ENCODE measurements at regions not wholly inside any gene's neighbourhood (a gene's known extent, or its start where the extent isn't known, plus 50 kb on each side); places are given as distances from the start of the nearest gene placed in this dataset.

DNA sequence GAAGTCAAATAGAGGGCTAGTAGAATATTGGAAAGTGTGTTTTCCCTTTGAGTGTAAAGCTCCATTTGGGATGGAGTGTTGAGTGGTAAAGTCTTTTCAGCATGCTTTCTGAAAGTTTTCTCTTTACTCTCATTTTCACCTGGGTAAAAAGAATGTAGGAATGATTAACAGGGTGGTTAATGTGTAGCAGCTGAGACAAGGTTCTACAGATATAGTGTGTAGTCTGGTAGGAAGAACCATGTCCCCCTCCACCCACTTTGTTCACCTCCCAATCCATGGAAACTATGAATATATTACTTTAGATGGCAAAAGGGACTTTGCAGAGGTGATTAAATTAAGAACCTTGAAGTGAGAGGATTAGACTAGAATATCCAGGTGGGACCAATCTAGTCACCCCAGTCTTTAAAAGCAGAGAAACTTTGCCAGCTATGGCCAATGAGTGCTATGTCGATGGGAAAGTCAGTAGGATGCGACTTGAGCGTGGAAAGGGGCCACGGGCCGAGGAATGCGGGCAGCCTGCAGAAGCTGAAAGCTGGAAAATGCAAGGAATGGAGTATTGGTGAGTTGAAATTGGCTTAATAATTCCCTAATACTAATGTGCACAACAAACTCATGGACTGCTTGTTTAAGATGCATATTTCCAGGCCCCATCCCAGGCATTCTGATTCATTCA is 166.3 kb upstream of the AHR start:
- DNase-seq: no peak

DNA sequence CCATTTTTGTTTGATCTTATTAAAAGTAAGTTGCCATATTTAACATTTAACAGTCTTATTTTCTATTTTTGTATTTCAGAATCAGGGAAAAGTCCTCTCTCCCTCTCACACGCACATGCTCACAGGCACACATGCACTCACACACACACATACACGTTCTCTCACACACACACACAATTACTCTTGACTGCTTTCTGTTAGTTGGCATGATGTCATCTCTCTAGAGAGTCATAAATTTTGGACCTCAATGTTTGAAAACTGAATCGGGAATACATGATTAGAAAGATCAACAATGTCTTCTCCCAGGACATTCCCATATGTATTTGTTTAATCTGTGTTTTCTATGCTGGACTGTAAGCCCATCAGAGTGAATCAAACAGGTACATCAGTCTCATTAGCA is 165.7 kb upstream of the AHR start:
- DNase-seq: no peak

DNA sequence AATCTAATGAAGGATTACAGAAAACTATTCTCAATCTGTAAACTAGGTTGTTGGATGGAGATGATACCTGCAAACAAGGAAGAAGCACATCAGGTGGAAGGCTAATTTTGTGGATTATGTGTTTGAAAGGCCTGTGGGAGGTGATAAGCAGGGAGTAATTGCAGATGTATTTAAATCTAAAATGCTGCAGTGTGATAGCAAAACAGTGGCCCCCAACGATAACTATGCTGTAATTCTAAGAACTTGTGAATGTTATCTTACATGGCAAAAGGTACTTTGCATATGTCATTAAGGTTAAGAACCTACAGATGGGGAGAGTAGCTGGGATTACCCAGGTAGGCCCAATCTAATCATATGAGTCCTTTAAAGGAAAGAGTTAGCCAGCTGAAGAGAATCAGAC is 164.5 kb upstream of the AHR start:
- DNase-seq: no peak

DNA sequence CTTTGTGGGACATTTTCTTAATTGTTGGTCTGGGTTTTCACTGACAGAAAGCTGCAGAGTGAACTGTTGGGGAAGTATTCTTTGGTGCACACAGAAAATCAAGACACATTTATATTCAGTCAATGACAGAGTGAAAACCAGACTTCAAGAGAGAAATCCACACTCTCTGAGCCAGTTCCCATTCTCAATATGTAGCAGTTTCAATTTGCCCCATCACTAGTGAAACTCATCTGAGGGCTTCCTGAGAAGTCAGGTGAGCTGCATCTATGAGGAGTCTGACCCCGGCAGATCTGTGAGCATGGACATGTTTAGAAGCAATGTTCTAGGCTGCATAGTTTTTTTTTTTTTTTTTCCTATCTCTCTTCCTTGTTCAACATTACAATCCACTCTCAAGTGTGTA is 163.7 kb upstream of the AHR start:
- no peak for DNase-seq

DNA sequence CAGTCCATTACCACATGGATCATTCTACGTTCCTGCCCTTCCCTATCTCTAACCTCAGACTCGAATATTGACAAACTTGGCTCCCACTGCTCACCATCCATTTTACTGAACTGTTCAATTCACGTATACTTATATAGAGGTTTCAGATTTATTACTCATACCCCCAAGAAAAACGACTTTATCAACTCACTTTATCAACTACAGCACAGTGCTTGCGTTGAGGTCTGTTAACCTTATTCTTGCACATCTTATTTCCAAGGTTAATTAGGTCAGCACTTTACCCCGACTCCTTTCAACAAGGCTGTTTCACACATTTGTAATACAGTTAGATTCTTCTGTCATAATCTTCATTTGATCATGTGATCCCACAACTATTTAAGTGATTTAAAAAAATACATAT is 162.3 kb upstream of the AHR start:
- no peak for DNase-seq

DNA sequence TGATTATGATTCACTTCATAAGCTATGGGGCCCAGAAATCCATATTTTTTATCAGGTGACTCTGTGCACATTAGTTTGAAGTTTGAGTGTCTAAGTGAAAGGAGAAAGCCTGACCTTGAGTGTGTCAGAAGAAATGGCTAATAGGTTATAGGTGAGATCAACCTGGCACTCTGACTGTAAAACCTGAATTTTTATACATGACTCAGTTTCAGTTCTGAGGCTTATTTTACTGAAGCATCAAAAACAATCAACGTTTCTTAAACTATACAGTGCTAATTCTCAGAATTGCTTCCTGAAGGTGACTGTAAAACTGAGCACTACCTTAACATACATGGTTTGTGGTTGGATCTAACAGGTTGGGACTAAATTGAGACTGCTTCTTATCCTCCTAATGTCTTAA is 159.4 kb upstream of the AHR start:
- no peak for DNase-seq

DNA sequence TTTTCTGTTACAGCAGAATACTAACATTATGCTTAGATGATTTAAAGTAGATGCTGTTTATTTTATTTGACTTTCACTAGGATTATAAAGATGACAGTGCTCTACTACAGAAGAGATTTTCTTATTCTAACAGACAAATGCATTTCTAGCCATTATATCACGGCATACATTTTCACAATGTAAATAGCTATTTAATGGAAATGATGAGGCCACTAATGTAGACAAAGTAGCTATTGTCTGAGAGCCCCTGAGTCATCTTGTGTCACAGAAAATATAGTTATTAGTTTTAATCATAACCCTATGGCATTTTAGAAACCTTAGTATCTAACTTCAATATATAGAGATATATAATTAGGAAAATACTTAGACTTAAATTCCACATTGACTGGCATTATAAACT is 158.0 kb upstream of the AHR start:
- DNase-seq: no peak

DNA sequence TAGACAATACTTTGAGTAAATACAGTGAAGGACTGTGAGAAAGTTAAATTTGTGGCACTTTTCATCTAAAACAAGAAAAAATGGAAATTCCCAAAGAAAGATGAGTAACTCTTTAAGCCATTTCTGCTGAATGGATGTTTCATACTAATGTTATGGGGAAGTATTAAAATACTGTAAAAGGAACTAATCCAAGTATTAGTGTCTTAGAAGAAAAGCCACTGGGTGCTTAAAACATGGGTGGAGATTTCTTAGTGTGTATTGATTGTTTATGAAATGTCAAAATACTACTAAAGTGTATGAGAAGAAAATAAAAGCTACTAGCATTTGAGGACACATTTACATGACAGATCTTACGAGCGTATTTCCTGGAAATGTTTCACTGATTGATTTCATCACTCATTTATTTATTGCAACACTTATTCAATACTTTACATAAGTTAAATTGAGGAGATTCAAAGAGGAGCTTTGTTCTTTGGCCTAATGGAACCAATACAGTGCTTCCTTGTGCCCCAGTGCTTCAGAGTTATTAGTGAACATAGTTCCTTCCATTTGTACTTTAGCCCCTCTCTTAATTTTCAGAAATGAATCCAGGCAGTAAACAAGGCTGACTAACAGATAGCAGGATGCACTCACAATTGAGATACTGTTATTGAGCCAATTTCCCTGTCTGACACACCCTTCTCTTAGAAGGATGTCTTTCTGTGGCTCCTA is 155.5 kb upstream of the AHR start:
- DNase-seq: no peak

DNA sequence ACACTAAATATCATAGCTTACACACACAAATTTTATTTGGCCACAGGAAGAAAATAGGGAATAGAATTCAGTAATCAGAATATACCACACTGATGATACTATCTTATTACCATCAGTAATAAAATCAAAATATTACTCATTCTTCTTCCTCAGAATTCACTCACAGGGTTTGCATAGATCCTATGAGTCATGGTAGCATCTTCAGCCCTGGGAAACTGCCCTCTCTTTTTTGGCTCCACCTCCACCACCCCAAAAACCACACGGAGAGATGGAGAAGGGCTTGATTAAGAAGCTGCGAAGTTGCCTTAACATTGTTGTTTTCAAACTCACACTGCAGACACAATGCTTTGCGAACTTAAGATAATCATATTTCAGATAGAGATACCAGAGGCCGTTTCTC is 154.1 kb upstream of the AHR start:
- DNase-seq: peak; percentile 74

DNA sequence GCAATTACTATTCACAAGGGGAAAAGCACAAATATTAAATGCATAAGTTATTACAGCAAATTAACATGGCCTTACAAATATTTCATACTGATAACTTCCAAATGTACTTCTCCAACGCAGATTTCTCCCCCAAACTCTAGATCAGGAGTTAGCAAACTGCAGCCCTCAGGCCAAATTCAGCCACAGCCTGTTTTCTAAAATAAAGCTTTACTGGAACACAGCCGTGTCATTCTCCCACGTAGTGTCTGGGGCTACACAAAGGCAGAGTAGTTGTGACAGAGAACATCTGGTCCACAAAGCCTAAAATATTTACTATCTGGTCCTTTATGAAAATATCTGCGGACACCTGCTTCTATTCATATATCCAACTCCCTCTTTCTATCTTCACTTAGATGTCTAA is 151.8 kb upstream of the AHR start:
- no peak for DNase-seq

DNA sequence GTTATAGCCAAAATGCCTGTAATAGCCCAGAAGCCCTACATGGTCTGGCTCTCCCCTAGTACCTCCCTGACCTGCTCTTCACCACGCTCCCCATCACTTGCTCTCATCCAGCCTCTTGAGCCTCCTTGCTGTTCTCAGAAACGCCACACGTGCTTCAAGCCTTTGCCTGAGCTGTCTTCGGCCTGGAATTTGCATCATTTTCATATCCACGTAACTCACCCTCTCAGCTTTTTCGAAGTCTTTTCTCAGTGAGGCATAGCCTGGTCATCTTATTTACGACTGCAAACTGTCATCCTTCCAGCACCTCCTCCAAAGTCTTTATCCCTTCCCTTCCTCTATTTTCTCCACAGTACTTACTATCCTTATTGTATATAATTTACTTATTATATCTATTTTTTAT is 151.0 kb upstream of the AHR start:
- no peak for DNase-seq

DNA sequence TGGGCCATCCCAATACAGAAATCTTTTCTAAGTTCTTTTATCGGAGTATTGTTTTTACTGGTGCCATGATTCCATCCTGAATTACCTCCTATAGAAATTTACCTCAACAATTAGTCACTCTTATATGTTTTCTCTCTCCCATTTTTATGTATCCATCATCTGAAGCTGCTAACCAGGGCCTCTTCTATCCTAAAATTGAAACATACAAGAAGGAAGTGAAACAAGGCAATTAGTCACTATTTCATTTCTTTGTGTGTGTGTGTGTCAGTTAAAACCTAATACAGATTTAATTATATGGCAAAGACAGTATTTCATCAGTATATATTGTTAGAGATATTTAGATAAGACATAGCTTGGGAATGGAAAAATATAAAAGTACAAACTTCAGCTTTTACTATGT is 148.4 kb upstream of the AHR start:
- no peak for DNase-seq

DNA sequence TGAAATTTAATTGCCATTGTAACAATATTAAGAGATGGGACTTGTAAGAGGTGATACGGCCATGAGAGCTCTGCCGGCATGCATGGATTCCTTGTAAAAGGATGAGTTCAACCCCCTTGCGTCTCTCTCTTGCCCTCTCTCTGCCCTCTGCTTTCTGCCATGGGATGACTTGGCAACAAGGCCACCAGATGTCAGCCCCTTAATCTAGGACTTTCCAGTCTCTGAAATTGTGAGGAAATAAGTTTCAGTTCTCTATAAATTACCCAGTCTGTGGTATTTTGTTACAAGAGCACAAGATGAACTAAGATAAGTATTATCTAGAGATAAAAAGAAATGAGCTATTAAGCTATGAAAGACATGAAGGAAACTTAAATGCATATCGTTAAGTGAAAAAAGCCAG is 145.7 kb upstream of the AHR start:
- no peak for DNase-seq

DNA sequence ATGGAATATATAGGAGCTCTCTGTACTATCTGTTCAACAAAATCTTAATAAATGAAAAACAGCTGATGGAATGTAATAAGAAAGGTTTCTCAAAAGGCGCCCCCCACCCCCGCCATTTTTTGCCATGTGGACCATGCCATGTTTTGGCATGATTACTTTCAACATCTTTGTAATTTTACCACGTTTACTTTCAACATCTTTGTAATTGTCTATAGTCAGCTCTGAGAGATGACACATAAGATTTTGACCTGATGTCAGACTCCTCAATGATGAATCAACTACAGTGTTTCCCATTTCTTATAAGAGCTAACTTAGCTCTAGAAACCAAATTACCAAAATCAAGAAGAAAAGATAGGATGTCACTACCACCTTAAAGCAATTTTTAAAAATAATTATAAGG is 144.9 kb upstream of the AHR start:
- no peak for DNase-seq

DNA sequence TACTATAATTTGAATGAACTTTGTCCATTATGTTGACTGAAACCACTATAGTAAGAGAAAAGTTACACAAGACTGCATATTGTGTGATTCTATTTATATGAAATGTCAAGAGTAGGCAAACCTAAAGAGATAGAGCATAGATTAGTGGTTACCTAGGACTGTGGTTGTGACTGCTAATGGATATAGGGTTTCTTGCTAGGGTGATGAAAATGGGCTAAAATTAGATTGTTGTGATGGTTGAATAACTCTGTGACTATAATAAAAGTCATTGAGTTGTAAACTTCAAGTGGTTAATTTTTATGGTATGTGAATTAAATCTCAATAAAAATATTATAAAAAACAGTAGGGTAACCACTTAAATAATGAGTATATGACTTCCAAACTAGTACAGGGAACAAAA is 142.9 kb upstream of the AHR start:
- DNase-seq: no peak

DNA sequence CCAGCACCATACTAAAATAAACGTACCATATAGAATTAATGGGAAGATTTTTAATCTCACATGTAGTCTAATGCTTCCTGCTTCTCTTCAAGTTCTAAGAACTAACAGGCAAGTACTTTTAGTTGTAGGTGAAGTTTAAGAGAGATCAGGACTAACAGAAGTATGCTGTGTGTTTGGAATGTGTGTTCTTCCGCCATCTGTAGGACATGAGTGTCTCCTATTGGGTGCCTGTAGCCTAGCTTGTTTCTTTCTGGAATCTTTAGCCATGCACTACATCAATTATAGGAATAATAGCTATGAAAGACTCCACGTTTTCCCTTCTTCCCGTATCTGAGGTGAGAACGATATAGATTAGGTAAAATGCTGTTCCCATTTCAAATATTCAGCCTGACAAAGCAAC is 140.2 kb upstream of the AHR start:
- no peak for DNase-seq

DNA sequence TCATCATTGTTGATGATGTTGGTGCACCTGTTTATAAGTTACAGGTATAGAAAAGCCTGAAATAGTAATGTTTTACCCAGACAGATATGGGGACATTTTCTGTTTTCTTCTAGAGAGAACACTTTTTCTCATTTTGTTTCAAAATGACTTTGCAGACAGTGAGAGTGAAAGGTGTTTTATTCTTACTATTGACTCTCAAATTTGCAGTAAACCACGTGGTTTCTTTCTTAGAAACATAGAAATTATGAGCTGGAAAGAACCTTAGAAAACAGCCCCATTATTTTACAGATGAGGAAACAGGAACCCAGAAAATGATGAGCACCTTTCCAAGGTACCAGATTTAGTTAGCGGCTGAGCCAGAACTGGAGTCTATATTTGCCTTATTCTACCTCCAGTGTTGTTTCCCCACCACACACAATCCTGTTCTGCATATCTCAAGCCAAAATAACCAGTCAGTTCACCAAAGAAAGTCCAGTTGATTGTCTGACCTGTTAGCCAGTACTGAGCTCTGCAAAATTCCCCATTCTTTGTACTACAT is 138.9 kb upstream of the AHR start:
- DNase-seq: no peak

DNA sequence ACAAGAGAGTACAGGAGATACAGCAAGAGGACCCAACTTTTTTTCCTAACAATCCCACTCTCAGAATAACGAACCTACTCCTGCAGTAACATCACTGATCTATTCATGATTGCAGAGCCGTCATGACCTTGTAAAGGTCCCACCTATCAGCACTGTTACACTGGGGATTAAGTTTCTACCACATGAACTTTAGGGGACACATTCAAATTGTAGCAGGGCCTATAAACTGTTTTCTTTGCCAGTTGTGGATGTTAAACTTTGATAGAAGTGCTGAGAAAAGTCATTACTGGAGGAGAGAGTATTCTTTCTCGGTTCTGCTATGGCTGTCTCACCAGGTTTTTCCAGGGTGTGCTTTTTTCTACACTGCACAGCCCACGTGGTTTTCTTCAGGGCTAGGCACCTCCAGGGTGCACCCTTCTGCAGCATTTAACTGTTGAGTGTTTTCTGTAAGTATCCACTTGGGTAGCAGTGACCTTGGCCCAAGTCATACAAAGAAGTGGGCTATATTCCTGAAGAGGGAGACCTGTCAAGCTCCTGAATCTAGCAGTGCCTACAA is 131.6 kb upstream of the AHR start:
- DNase-seq: no peak

DNA sequence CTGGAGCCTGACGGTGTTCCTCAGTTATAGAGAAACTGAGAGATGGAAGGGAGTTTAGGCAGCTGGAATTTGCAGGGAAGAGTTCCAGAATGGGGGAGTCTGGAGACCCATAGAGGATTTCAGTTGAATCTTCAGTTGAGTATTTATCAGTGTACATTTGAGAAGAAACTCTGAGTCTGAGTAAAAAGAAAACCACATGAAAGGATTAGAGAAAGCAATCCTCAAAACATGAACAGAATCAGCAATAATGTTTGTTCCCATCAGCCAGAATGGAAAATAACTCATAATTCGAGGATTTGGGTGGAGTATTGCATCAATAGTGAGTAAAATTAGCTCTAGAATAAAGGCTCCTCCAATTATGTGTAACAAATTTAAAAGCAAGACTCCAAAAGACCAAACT is 130.0 kb upstream of the AHR start:
- no peak for DNase-seq

DNA sequence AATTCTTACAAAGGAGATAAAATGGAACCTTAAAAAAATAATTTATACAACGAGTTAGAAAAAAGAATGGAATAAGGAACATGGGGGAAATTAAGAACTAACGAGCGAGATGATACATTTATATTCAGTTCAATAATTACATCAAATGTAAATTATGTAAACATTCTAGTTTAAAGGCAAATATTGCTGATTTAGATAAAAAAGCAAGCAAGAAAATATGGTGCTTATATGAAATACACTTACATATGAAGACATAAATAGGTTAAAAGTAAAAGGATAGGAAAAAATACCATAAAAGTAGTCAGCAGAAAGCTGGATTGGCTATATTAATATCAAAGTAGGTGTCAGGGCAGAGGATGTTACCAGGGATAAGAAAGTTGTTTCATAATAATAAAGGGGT is 127.0 kb upstream of the AHR start:
- no peak for DNase-seq

DNA sequence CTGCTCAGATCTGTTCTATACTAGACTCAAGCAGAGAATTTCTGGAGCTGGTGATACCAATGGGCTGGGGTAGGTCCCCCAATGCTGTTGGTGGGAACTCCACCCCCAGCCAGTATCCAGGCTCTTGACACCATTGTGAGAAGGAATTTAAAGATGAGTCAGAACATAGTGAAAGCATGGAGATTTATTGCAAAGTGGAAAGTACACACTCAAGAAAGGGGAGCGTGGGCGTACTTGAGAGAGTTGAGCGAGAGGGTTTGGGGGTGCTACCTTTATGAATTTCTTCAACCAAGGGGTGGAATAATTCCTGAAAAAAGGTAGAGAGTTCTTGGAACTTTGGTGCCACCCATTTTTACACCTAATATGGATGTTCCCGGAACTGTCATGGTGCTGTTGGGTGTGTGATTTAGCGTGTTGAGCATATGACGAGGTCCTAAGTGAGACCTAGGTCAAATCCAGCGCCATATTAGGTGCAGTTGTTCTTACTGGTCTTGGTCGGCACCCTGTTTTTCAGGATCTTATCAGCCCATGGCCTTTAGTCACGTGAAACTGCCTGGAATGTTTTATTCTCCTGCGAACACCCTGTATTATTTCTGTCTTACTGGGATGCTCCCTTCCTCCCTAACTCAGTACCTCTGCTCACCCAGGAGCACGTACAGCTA is 122.0 kb upstream of the AHR start:
- no peak for DNase-seq

DNA sequence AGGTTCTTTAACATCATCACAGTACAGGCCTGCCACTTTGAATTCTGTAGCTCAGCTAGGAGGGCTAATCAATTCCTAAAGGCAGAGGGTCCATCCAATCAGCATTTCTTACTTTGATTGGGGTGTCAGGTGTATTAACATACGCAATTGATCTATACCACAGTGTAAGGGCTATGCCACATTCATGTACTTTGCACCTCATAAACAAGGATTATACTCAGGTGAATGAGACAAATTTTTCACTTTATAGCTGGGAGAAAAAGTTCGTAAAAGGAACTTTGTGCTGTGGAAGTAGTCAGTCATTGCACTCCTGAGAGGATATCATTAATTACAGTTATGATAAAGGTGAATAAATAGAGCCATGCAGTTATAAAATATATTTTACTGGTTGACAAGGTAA is 119.9 kb upstream of the AHR start:
- DNase-seq: no peak

DNA sequence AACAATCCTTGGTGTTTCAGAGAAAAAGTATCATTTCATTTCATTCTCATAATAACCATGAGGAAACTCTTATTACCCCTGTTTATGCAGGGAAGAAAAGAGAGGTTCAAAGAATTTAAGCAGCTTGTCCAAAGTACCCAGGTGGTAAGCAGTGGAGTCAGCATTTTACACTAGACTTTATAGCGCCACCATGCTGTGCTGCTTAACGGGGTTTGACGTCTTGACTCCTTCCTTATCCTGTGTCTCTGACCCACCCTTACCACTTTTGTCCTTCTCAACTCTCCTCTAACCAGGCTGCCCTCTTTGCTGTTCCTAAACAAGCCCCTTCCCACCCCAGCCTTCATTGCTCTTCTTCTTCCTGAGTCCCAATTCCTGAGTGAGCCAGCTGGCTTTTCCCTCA is 117.0 kb upstream of the AHR start:
- DNase-seq: no peak
